Liver (tissue), 8 donors: ENCODE measurements at regions not wholly inside any gene's neighbourhood (a gene's known extent, or its start where the extent isn't known, plus 50 kb on each side); places are given as distances from the start of the nearest gene placed in this dataset.

Experiments
- DNase-seq: peaks from one replicate; pipeline ENCODE4 v3.0.0-alpha.2; 2017; ENCODE audit warnings: low spot score
- H3K27ac ChIP-seq, 2 donors: one replicate each; pipeline ENCODE4 v1.7.0; 2013; ENCODE audit warnings: inconsistent platforms in 2 of 2, low read length in 2 of 2, control low read depth in 1 of 2, low read depth in 1 of 2, mild to moderate bottlenecking in 1 of 2
- H3K27me3 ChIP-seq, 4 donors: one replicate each; pipeline versions ENCODE4 v1.6.1 to v1.7.0; 2013; ENCODE audit warnings: low read length in 3 of 4, inconsistent platforms in 1 of 4, mild to moderate bottlenecking in 1 of 4, moderate library complexity in 1 of 4; ENCODE audit not compliant: control insufficient read depth in 4 of 4, insufficient read depth in 4 of 4
- H3K36me3 ChIP-seq, 4 donors: one replicate each; pipeline versions ENCODE4 v1.6.1 to v1.7.0; 2013; ENCODE audit warnings: low read length in 3 of 4, mild to moderate bottlenecking in 3 of 4, low read depth in 1 of 4, moderate library complexity in 1 of 4; ENCODE audit not compliant: control insufficient read depth in 4 of 4, insufficient read depth in 3 of 4
- H3K4me1 ChIP-seq, 4 donors: one replicate each; pipeline versions ENCODE4 v1.6.1 to v1.7.0; 2013; ENCODE audit warnings: low read length in 3 of 4, mild to moderate bottlenecking in 3 of 4, moderate library complexity in 1 of 4; ENCODE audit not compliant: control insufficient read depth in 4 of 4, insufficient read depth in 4 of 4
- H3K4me3 ChIP-seq, 3 donors: one replicate each; pipeline versions ENCODE4 v1.6.1 to v1.7.0; 2013; ENCODE audit warnings: low read length in 3 of 3, control low read depth in 1 of 3, low read depth in 1 of 3, mild to moderate bottlenecking in 1 of 3
- H3K9ac ChIP-seq, 2 donors: one replicate each; pipeline ENCODE4 v1.7.0; 2013; ENCODE audit warnings: low read length in 2 of 2, mild to moderate bottlenecking in 2 of 2, moderate library complexity in 2 of 2, control low read depth in 1 of 2, low read depth in 1 of 2
- H3K9me3 ChIP-seq, 4 donors: one replicate each; pipeline versions ENCODE4 v1.6.1 to v1.7.0; 2013; ENCODE audit warnings: low read length in 3 of 4; ENCODE audit not compliant: control insufficient read depth in 4 of 4
- EGR1 ChIP-seq, 2 donors: IDR thresholded peaks; 2 replicates each; pipeline ENCODE4 v1.6.1; 2016 to 2018; ENCODE audit warnings: antibody characterized with exemption in 2 of 2, low read depth in 2 of 2
- FOXA1 ChIP-seq: IDR thresholded peaks from 2 replicates; pipeline ENCODE4 v1.6.1; 2016; ENCODE audit warnings: antibody characterized with exemption
- FOXA2 ChIP-seq: IDR thresholded peaks from 2 replicates; pipeline ENCODE4 v1.6.1; 2016; ENCODE audit warnings: antibody characterized with exemption
- GABPA ChIP-seq, 2 donors: IDR thresholded peaks in 1 of 2; conservative IDR thresholded peaks in 1 of 2; 2 replicates each; pipeline ENCODE4 v1.6.1; 2016; ENCODE audit warnings: antibody characterized with exemption in 2 of 2, mild to moderate bottlenecking in 1 of 2, moderate library complexity in 1 of 2
- HNF4A ChIP-seq, 2 donors: conservative IDR thresholded peaks; 2 replicates each; pipeline ENCODE4 v1.6.1; 2016; ENCODE audit warnings: antibody characterized with exemption in 2 of 2, mild to moderate bottlenecking in 2 of 2
- HNF4G ChIP-seq: IDR thresholded peaks from 2 replicates; pipeline ENCODE4 v1.6.1; 2016; ENCODE audit warnings: antibody characterized with exemption
- JUND ChIP-seq, 2 donors: IDR thresholded peaks; 2 replicates each; pipeline ENCODE4 v1.6.1; 2016; ENCODE audit warnings: antibody characterized with exemption in 2 of 2
- NR2F2 ChIP-seq: IDR thresholded peaks from 2 replicates; pipeline ENCODE4 v1.6.1; 2016; ENCODE audit warnings: antibody characterized with exemption
- RAD21 ChIP-seq, 2 donors: IDR thresholded peaks; 2 replicates each; pipeline ENCODE4 v1.6.1; 2016; ENCODE audit warnings: antibody characterized with exemption in 2 of 2, mild to moderate bottlenecking in 2 of 2
- RXRA ChIP-seq, 2 donors: IDR thresholded peaks; 2 replicates each; pipeline ENCODE4 v1.6.1; 2017 to 2018; ENCODE audit warnings: antibody characterized with exemption in 2 of 2, mild to moderate bottlenecking in 1 of 2
- SP1 ChIP-seq: IDR thresholded peaks from 2 replicates; pipeline ENCODE4 v1.6.1; 2018; ENCODE audit warnings: antibody characterized with exemption, mild to moderate bottlenecking
- TAF1 ChIP-seq: conservative IDR thresholded peaks from 2 replicates; pipeline ENCODE4 v1.6.1; 2016; ENCODE audit warnings: antibody characterized with exemption, mild to moderate bottlenecking
- YY1 ChIP-seq: IDR thresholded peaks from 2 replicates; pipeline ENCODE4 v1.6.1; 2016; ENCODE audit warnings: antibody characterized with exemption, mild to moderate bottlenecking
- WGBS: extraction: QIAGEN DNeasy Blood & Tissue Kit; methylation state at CpG from one replicate; pipeline ENCODE4 v1.1.7; 2013; 5-methylcytosine and 5-hydroxymethylcytosine counted together
- TF ChIP-seq, protein P1 (sequence below): IDR thresholded peaks from 2 replicates; pipeline ENCODE4 v1.6.1; 2016; ENCODE audit warnings: antibody characterized with exemption
- TF ChIP-seq, protein P2 (sequence below): fragments of 150-350 bp; IDR thresholded peaks from 2 replicates; pipeline ENCODE4 v1.5.1; 2017; ENCODE audit warnings: improper control_type of control experiment, low read depth, low read length; ENCODE audit not compliant: missing input control
- TF ChIP-seq, protein P3 (sequence below): IDR thresholded peaks from 2 replicates; pipeline ENCODE4 v1.6.1; 2016; ENCODE audit warnings: antibody characterized with exemption
- TF ChIP-seq, protein P4 (sequence below): IDR thresholded peaks from 2 replicates; pipeline ENCODE4 v1.6.1; 2016; ENCODE audit warnings: antibody characterized with exemption, mild to moderate bottlenecking
- TF ChIP-seq, protein P5 (sequence below): IDR thresholded peaks from 2 replicates; pipeline ENCODE4 v1.6.1; 2016; ENCODE audit warnings: antibody characterized with exemption
- donor health status: healthy.
- donor health status: healthy.
- donor health status: healthy.
- donor health status: healthy.
- donor health status: healthy.

DNA sequence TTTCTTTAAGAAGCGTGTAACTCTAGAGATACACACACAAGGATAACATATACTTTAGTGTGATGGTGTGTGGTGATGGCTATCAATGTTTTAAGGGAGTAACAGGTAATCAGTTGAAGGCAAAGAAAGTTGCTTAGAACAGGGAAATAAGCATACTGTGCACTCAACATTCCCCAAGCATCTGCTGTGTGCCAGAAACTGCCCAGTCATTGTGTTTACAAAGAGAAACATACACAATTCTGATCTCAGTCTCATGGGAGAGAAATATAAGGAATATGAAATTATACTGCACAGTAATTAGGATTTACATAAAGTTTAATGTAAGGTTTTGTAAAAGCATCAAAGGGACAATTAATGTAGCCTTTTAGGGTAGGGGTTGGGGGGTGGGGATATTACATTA is 224.1 kb upstream of the TYRP1 start:
- Histone ChIP-seq H3K27me3 (no peaks in the 10 kb centered on the region), H3K27ac (no peak overlapping the region), H3K9ac (no peak overlapping the region), H3K4me3 (no peak overlapping the region), H3K4me1 (no peaks in the 10 kb centered on the region), H3K9me3 (no peaks in the 10 kb centered on the region), H3K36me3 (no peaks in the 10 kb centered on the region)
- 80% methylated on average over 1 of the region's 1 CpG for WGBS
- no peak for DNase-seq
- TF ChIP-seq, protein P1, sequence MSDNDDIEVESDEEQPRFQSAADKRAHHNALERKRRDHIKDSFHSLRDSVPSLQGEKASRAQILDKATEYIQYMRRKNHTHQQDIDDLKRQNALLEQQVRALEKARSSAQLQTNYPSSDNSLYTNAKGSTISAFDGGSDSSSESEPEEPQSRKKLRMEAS, result no peak
- TF ChIP-seq HNF4A (conservative IDR thresholded peaks at IDR 0.05) (no peak), YY1 (no peak), TAF1 (no peak), SP1 (no peak), EGR1 (IDR thresholded peaks at IDR 0.05; ENCODE audit: low read depth in 2 of 2) (no peak), FOXA1 (no peak)
- TF ChIP-seq, protein P2, sequence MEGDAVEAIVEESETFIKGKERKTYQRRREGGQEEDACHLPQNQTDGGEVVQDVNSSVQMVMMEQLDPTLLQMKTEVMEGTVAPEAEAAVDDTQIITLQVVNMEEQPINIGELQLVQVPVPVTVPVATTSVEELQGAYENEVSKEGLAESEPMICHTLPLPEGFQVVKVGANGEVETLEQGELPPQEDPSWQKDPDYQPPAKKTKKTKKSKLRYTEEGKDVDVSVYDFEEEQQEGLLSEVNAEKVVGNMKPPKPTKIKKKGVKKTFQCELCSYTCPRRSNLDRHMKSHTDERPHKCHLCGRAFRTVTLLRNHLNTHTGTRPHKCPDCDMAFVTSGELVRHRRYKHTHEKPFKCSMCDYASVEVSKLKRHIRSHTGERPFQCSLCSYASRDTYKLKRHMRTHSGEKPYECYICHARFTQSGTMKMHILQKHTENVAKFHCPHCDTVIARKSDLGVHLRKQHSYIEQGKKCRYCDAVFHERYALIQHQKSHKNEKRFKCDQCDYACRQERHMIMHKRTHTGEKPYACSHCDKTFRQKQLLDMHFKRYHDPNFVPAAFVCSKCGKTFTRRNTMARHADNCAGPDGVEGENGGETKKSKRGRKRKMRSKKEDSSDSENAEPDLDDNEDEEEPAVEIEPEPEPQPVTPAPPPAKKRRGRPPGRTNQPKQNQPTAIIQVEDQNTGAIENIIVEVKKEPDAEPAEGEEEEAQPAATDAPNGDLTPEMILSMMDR, result no peak
- TF ChIP-seq, protein P3, sequence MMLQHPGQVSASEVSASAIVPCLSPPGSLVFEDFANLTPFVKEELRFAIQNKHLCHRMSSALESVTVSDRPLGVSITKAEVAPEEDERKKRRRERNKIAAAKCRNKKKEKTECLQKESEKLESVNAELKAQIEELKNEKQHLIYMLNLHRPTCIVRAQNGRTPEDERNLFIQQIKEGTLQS, result no peak

DNA sequence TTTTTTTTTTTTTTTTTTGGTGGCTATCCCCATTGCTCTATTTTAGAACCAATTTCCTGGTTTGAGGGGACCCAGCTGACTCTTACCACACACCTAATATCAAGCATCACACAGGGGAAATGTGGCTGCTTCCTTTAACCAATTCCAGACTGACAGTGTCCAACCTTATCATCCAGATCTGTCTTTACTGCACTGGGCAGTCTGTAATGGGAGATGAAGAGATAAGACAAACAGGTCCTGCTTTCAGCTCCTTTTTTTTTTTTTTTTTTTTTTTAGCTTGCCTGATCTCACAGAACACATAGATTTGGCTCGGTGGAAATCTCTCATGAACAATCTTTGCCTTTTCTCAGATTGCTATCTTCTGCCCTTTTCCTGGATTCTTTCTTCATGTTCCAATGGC is 198.8 kb upstream of the TYRP1 start:
- no peaks in the 10 kb centered on the region for H3K9me3 ChIP-seq
- no peak for DNase-seq
- H3K36me3 ChIP-seq, result no peaks in the 10 kb centered on the region
- no peaks in the 10 kb centered on the region for H3K27me3 ChIP-seq
- TF ChIP-seq FOXA2 (no peak), JUND (IDR thresholded peaks at IDR 0.05) (no peak), NR2F2 (no peak), HNF4A (conservative IDR thresholded peaks at IDR 0.05) (no peak), SP1 (no peak), RXRA (IDR thresholded peaks at IDR 0.05) (no peak), EGR1 (IDR thresholded peaks at IDR 0.05; ENCODE audit: low read depth in 2 of 2) (no peak), HNF4G (no peak), GABPA (IDR thresholded peaks at IDR 0.05 in 1 of 2, conservative IDR thresholded peaks at IDR 0.05 in 1 of 2) (no peak), RAD21 (IDR thresholded peaks at IDR 0.05) (no peak), YY1 (no peak), TAF1 (no peak)
- TF ChIP-seq, protein P4, sequence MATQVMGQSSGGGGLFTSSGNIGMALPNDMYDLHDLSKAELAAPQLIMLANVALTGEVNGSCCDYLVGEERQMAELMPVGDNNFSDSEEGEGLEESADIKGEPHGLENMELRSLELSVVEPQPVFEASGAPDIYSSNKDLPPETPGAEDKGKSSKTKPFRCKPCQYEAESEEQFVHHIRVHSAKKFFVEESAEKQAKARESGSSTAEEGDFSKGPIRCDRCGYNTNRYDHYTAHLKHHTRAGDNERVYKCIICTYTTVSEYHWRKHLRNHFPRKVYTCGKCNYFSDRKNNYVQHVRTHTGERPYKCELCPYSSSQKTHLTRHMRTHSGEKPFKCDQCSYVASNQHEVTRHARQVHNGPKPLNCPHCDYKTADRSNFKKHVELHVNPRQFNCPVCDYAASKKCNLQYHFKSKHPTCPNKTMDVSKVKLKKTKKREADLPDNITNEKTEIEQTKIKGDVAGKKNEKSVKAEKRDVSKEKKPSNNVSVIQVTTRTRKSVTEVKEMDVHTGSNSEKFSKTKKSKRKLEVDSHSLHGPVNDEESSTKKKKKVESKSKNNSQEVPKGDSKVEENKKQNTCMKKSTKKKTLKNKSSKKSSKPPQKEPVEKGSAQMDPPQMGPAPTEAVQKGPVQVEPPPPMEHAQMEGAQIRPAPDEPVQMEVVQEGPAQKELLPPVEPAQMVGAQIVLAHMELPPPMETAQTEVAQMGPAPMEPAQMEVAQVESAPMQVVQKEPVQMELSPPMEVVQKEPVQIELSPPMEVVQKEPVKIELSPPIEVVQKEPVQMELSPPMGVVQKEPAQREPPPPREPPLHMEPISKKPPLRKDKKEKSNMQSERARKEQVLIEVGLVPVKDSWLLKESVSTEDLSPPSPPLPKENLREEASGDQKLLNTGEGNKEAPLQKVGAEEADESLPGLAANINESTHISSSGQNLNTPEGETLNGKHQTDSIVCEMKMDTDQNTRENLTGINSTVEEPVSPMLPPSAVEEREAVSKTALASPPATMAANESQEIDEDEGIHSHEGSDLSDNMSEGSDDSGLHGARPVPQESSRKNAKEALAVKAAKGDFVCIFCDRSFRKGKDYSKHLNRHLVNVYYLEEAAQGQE, result no peak
- TF ChIP-seq, protein P2, result no peak
- TF ChIP-seq, protein P5, sequence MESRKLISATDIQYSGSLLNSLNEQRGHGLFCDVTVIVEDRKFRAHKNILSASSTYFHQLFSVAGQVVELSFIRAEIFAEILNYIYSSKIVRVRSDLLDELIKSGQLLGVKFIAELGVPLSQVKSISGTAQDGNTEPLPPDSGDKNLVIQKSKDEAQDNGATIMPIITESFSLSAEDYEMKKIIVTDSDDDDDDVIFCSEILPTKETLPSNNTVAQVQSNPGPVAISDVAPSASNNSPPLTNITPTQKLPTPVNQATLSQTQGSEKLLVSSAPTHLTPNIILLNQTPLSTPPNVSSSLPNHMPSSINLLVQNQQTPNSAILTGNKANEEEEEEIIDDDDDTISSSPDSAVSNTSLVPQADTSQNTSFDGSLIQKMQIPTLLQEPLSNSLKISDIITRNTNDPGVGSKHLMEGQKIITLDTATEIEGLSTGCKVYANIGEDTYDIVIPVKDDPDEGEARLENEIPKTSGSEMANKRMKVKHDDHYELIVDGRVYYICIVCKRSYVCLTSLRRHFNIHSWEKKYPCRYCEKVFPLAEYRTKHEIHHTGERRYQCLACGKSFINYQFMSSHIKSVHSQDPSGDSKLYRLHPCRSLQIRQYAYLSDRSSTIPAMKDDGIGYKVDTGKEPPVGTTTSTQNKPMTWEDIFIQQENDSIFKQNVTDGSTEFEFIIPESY, result no peak
- no peak overlapping the region for H3K4me3 ChIP-seq
- no peak overlapping the region for H3K27ac ChIP-seq
- WGBS, result 76% methylated on average over 1 of the region's 1 CpG
- H3K9ac ChIP-seq, result no peak overlapping the region
- H3K4me1 ChIP-seq, result no peaks in the 10 kb centered on the region
